Keratinocyte (primary cell): ENCODE measurements at regions not wholly inside any gene's neighbourhood (a gene's known extent, or its start where the extent isn't known, plus 50 kb on each side); places are given as distances from the start of the nearest gene placed in this dataset.

Source experiments
- DNase-seq: peaks from one replicate; pipeline ENCODE4 v3.0.0-alpha.2; 2011; ENCODE audit warnings: low read depth, missing footprints, low spot score
- FAIRE-seq: peaks from 2 replicates; lab custom pipeline; 2011; peaks lifted over from hg19 to GRCh38; lab: Jason Lieb, UNC
- H2AFZ ChIP-seq: 2 replicates; pipeline ENCODE4 v1.6.0; 2012; ENCODE audit warnings: low read length, control low read depth, inconsistent platforms; ENCODE audit not compliant: control insufficient read depth
- H3K27ac ChIP-seq: 2 replicates; pipeline ENCODE4 v1.5.1; 2011; ENCODE audit warnings: low read length; ENCODE audit not compliant: control insufficient read depth, insufficient read depth
- H3K27me3 ChIP-seq: 3 replicates; pipeline ENCODE4 v1.6.0; 2011; ENCODE audit warnings: low read length; ENCODE audit not compliant: control insufficient read depth, insufficient read depth; ENCODE audit errors: extremely low read depth
- H3K36me3 ChIP-seq, 2 experiments: 2 replicates in 1 of 2; 3 replicates in 1 of 2; pipeline ENCODE4 v1.5.1; 2011; ENCODE audit warnings: low read length in 2 of 2, mild to moderate bottlenecking in 1 of 2; ENCODE audit not compliant: control insufficient read depth in 2 of 2, insufficient read depth in 2 of 2; ENCODE audit errors: extremely low read depth in 1 of 2
- H3K4me1 ChIP-seq: 3 replicates; pipeline ENCODE4 v1.5.1; 2011; ENCODE audit warnings: low read length; ENCODE audit not compliant: control insufficient read depth, insufficient read depth; ENCODE audit errors: extremely low read depth
- H3K4me2 ChIP-seq: 3 replicates; pipeline ENCODE4 v1.6.0; 2011; ENCODE audit warnings: low read depth, low read length; ENCODE audit not compliant: control insufficient read depth, insufficient read depth; ENCODE audit errors: extremely low read depth
- H3K4me3 ChIP-seq, 3 experiments: fragments of 200-600 bp in 1 of 3; sonication (generic) in 1 of 3; 2 replicates in 2 of 3; 3 replicates in 1 of 3; pipeline ENCODE4 v1.5.1; 2011 to 2016; ENCODE audit warnings: low read length in 3 of 3, mild to moderate bottlenecking in 3 of 3, control low read depth in 2 of 3, inconsistent platforms in 1 of 3, low read depth in 1 of 3, mixed read lengths in 1 of 3, mixed run types in 1 of 3, moderate library complexity in 1 of 3; ENCODE audit not compliant: control insufficient read depth in 2 of 3, insufficient read depth in 2 of 3; ENCODE audit errors: extremely low read depth in 1 of 3
- H3K79me2 ChIP-seq: 2 replicates; pipeline ENCODE4 v1.6.0; 2012; ENCODE audit warnings: low read length; ENCODE audit not compliant: control insufficient read depth, insufficient read depth
- H3K9ac ChIP-seq: 3 replicates; pipeline ENCODE4 v1.6.0; 2011; ENCODE audit warnings: low read length; ENCODE audit not compliant: control insufficient read depth, insufficient read depth; ENCODE audit errors: extremely low read depth
- H3K9me1 ChIP-seq: 3 replicates; pipeline ENCODE4 v1.6.0; 2011; ENCODE audit warnings: low read length; ENCODE audit not compliant: control insufficient read depth, insufficient read depth; ENCODE audit errors: extremely low read depth
- H3K9me3 ChIP-seq: 2 replicates; pipeline ENCODE4 v1.5.1; 2012; ENCODE audit warnings: low read depth, low read length; ENCODE audit not compliant: control insufficient read depth
- H4K20me1 ChIP-seq: 3 replicates; pipeline ENCODE4 v1.6.0; 2011; ENCODE audit warnings: low read length; ENCODE audit not compliant: control insufficient read depth, insufficient read depth; ENCODE audit errors: extremely low read depth
- EZH2 ChIP-seq: IDR thresholded peaks from one replicate; pipeline ENCODE4 v1.6.1; 2012; ENCODE audit warnings: inconsistent platforms, mild to moderate bottlenecking, low read length, moderate library complexity
- dilution Hi-C: fragments of 300-500 bp; cut with MboI; formaldehyde crosslinking; loops from one replicate; pipeline ENCODE4 v1.7.0; 2020; ENCODE audit warnings: low sequenced_read_pairs; ENCODE audit not compliant: extremely low pct_ligation_motif_present
- TF ChIP-seq, protein P1 (sequence below), 3 experiments: IDR thresholded peaks in 1 of 3; conservative IDR thresholded peaks in 1 of 3; optimal IDR thresholded peaks in 1 of 3; 2 replicates in 2 of 3; 3 replicates in 1 of 3; pipeline versions ENCODE3 to v1.5.1; 2011; ENCODE audit warnings: low read length in 3 of 3, mild to moderate bottlenecking in 3 of 3, moderate library complexity in 2 of 3, control low read depth in 1 of 3, inconsistent platforms in 1 of 3; ENCODE audit not compliant: insufficient read depth in 2 of 3; ENCODE audit errors: extremely low read depth in 1 of 3

GRCh38 chr16:9447699-9448098, 356.3 kb downstream of the HAPSTR1 start:
- H2AFZ ChIP-seq = no peak overlapping the region
- no peak for DNase-seq
- H3K27ac ChIP-seq = no peak overlapping the region
- no peaks in the 10 kb centered on the region for H3K9me3 ChIP-seq
- no peak overlapping the region for H3K4me2 ChIP-seq
- H3K4me3 ChIP-seq = no peak overlapping the region
- dilution Hi-C loops = no loop called here
- TF ChIP-seq, protein P1, sequence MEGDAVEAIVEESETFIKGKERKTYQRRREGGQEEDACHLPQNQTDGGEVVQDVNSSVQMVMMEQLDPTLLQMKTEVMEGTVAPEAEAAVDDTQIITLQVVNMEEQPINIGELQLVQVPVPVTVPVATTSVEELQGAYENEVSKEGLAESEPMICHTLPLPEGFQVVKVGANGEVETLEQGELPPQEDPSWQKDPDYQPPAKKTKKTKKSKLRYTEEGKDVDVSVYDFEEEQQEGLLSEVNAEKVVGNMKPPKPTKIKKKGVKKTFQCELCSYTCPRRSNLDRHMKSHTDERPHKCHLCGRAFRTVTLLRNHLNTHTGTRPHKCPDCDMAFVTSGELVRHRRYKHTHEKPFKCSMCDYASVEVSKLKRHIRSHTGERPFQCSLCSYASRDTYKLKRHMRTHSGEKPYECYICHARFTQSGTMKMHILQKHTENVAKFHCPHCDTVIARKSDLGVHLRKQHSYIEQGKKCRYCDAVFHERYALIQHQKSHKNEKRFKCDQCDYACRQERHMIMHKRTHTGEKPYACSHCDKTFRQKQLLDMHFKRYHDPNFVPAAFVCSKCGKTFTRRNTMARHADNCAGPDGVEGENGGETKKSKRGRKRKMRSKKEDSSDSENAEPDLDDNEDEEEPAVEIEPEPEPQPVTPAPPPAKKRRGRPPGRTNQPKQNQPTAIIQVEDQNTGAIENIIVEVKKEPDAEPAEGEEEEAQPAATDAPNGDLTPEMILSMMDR (optimal IDR thresholded peaks at IDR 0.05 in 1 of 3, IDR thresholded peaks at IDR 0.05 in 1 of 3, conservative IDR thresholded peaks at IDR 0.05 in 1 of 3; ENCODE audit: extremely low read depth in 1 of 3, insufficient read depth in 2 of 3, low read length in 3 of 3) = no peak
- no peak for TF ChIP-seq EZH2
- no peaks in the 10 kb centered on the region for H4K20me1 ChIP-seq
- H3K79me2 ChIP-seq = no peaks in the 10 kb centered on the region
- no peak for FAIRE-seq
- H3K9me1 ChIP-seq = no peaks in the 10 kb centered on the region
- H3K4me1 ChIP-seq = no peaks in the 10 kb centered on the region
- no peaks in the 10 kb centered on the region for H3K36me3 ChIP-seq
- H3K9ac ChIP-seq = no peak overlapping the region
- no peaks in the 10 kb centered on the region for H3K27me3 ChIP-seq

- DNase-seq (no peak), FAIRE-seq (no peak)
- no peaks in the 10 kb centered on the region for H3K27me3 ChIP-seq
- no peaks in the 10 kb centered on the region for H4K20me1 ChIP-seq
- H3K4me1 ChIP-seq = no peaks in the 10 kb centered on the region
- H3K79me2 ChIP-seq = no peaks in the 10 kb centered on the region
- H3K9me1 ChIP-seq = no peaks in the 10 kb centered on the region
- no peaks in the 10 kb centered on the region for H3K36me3 ChIP-seq
- no peak overlapping the region for H3K4me3 ChIP-seq
- no peak overlapping the region for H3K9ac ChIP-seq
- H2AFZ ChIP-seq = no peak overlapping the region
- H3K9me3 ChIP-seq = no peaks in the 10 kb centered on the region
- H3K27ac ChIP-seq = no peak overlapping the region
- TF ChIP-seq, protein P1 (optimal IDR thresholded peaks at IDR 0.05 in 1 of 3, IDR thresholded peaks at IDR 0.05 in 1 of 3, conservative IDR thresholded peaks at IDR 0.05 in 1 of 3; ENCODE audit: extremely low read depth in 1 of 3, insufficient read depth in 2 of 3, low read length in 3 of 3) = no peak
- TF ChIP-seq EZH2 = no peak
- no peak overlapping the region for H3K4me2 ChIP-seq
- dilution Hi-C loops = no loop called here
Measured at GRCh38 chr16:9449597-9449996, 358.2 kb downstream of the HAPSTR1 start.
